Heart left ventricle (tissue), 13 donors: ENCODE measurements at regions not wholly inside any gene's neighbourhood (a gene's known extent, or its start where the extent isn't known, plus 50 kb on each side); places are given as distances from the start of the nearest gene placed in this dataset.
"Not testable (repeated sequence)": the region's sequence is repeated elsewhere in the genome, so short reads cannot be mapped to it uniquely, and the experiment has no call there.

ENCODE experiments used
- CTCF ChIP-seq, 12 donors: fragments of 200-600 bp; sonication (generic) in 4 of 12; IDR thresholded peaks; one replicate each; pipeline versions ENCODE4 v1.5.0 to v1.8.0; 2018 to 2022; ENCODE audit warnings: antibody characterized with exemption in 12 of 12, mild to moderate bottlenecking in 5 of 12
- POLR2A ChIP-seq, 2 donors: fragments of 450-650 bp; IDR thresholded peaks; one replicate each; pipeline ENCODE4 v1.6.1; 2017; ENCODE audit warnings: antibody characterized with exemption in 2 of 2, mild to moderate bottlenecking in 2 of 2, moderate library complexity in 2 of 2
- donor health status: ischemic (EF 13 %, LVEDD 7.1; RV severe dilation, severe dysfunction).
- donor health status: DM: no; HTN: yes; CAD: no.
- donor health status: DM: no; HTN: no; CAD: no.
- donor health status: ischemic (EF 25% LVEDD 6.9; RV normal size, moderate dysfunction).
- donor health status: ischemic (EF 25% LVEDD 5.7; RV mildly dilated, moderate dysfunction).
- donor health status: ischemic (EF 35%, LVEDD 5.7; RV mildly dilated, moderate dysfunction).
- donor health status: nonischemic (EF 11% LVEDD 7.7; RV severe dilation, severe dysfunction).
- donor health status: DM: yes; HTN: yes; CAD: no.
- donor health status: PGD.
- donor health status: ischemic (EF 29% LVEDD 5.4; RV normal size, mild dysfunction).
- donor health status: nonischemic (EF 23%, LVEDD 6.1; RV moderate dilation, normal function).

- not testable (repeated sequence) for TF ChIP-seq CTCF, POLR2A (IDR thresholded peaks at IDR 0.05)
Observed at GRCh38 chr9:78409928-78410510, 113.1 kb downstream of the PSAT1 start.
